ACHN (cell line): ENCODE measurements at regions not wholly inside any gene's neighbourhood (a gene's known extent, or its start where the extent isn't known, plus 50 kb on each side); places are given as distances from the start of the nearest gene placed in this dataset.
"Not testable (repeated sequence)": the region's sequence is repeated elsewhere in the genome, so short reads cannot be mapped to it uniquely, and the experiment has no call there.

ENCODE experiments used
- DNase-seq: peaks from one replicate; pipeline ENCODE4 v3.0.0-alpha.2; 2015
- in situ Hi-C: cut with HindIII; loops from 2 replicates; pipeline ENCODE4 v1.10.0; 2017; ENCODE audit warnings: low sequenced_read_pairs, low pct_ligation_motif_present, low pct_unique_long_range_greater_than_20kb

GRCh38 chr21:19120591-19120990 is 717.0 kb upstream of the TMPRSS15 start:
- in situ Hi-C loops: no loop called here
- DNase-seq: no peak

- in situ Hi-C loops: no loop called here
- DNase-seq: no peak
Observed at GRCh38 chr21:19122356-19122755, 718.8 kb upstream of the TMPRSS15 start.

GRCh38 chr21:19123053-19123452 is 719.5 kb upstream of the TMPRSS15 start:
- DNase-seq: no peak
- in situ Hi-C loops: no loop called here

GRCh38 chr21:19123525-19123924 is 719.9 kb upstream of the TMPRSS15 start:
- no peak for DNase-seq
- in situ Hi-C loops: no loop called here

- no peak for DNase-seq
- in situ Hi-C loops: no loop called here
Observed at GRCh38 chr21:19124691-19125090, 721.1 kb upstream of the TMPRSS15 start.

GRCh38 chr21:19130379-19131028 is 726.9 kb upstream of the TMPRSS15 start:
- DNase-seq: no peak
- in situ Hi-C loops: no loop called here

GRCh38 chr21:19141511-19141910 is 737.9 kb upstream of the TMPRSS15 start:
- no peak for DNase-seq
- in situ Hi-C loops: no loop called here

- no peak for DNase-seq
- in situ Hi-C loops: no loop called here
Observed at GRCh38 chr21:19145682-19146293, 742.2 kb upstream of the TMPRSS15 start.

- no peak for DNase-seq
- in situ Hi-C loops: no loop called here
Observed at GRCh38 chr21:19148056-19148455, 744.5 kb upstream of the TMPRSS15 start.

- in situ Hi-C loops: no loop called here
- DNase-seq: no peak
Observed at GRCh38 chr21:19171585-19171984, 768.0 kb upstream of the TMPRSS15 start.

GRCh38 chr21:19181604-19182140 is 778.1 kb upstream of the TMPRSS15 start:
- in situ Hi-C loops: no loop called here
- DNase-seq: no peak

GRCh38 chr21:19197950-19198349 is 794.4 kb upstream of the TMPRSS15 start:
- no peak for DNase-seq
- in situ Hi-C loops: no loop called here

GRCh38 chr21:19198801-19199200 is 795.2 kb upstream of the TMPRSS15 start:
- peak; percentile 55 for DNase-seq
- in situ Hi-C loops: no loop called here

- no peak for DNase-seq
- in situ Hi-C loops: no loop called here
Observed at GRCh38 chr21:19218163-19218562, 814.6 kb upstream of the TMPRSS15 start.

GRCh38 chr21:19224090-19224489 is 820.5 kb upstream of the TMPRSS15 start:
- in situ Hi-C loops: no loop called here
- DNase-seq: no peak

- no peak for DNase-seq
- in situ Hi-C loops: no loop called here
Observed at GRCh38 chr21:19228226-19228625, 824.6 kb upstream of the TMPRSS15 start.

- in situ Hi-C loops, DNase-seq: not testable (repeated sequence)
Observed at GRCh38 chr21:19233841-19234240, 830.3 kb upstream of the TMPRSS15 start.

- in situ Hi-C loops: no loop called here
- DNase-seq: no peak
Observed at GRCh38 chr21:19236209-19236608, 832.6 kb upstream of the TMPRSS15 start.

GRCh38 chr21:19237608-19238007 is 834.0 kb upstream of the TMPRSS15 start:
- no peak for DNase-seq
- in situ Hi-C loops: no loop called here

GRCh38 chr21:19239696-19240095 is 836.1 kb upstream of the TMPRSS15 start:
- in situ Hi-C loops: no loop called here
- no peak for DNase-seq
